ENCODE measurements at regions not wholly inside any gene's neighbourhood (a gene's known extent, or its start where the extent isn't known, plus 50 kb on each side); places are given as distances from the start of the nearest gene placed in this dataset.

GRCh38 chr1:229011022-229011421 is 259.9 kb upstream of the RAB4A start:
- H3K9me3 Mint-ChIP-seq (ENCODE audit: unreplicated experiment) = no peaks in the 10 kb centered on the region
- DNase-seq (ENCODE audit: extremely low spot score, unreplicated experiment) = no peak
- H3K36me3 Mint-ChIP-seq (ENCODE audit: unreplicated experiment) = no peaks in the 10 kb centered on the region
- H3K27me3 Mint-ChIP-seq (ENCODE audit: unreplicated experiment) = peaks cover 25% of the 10 kb centered on the region
- H3K4me3 Mint-ChIP-seq (ENCODE audit: unreplicated experiment) = no peak overlapping the region
- TF ChIP-seq CTCF (IDR thresholded peaks at IDR 0.05) = no peak
- no peaks in the 10 kb centered on the region for H3K4me1 Mint-ChIP-seq (ENCODE audit: unreplicated experiment)
- no peak overlapping the region for H3K27ac Mint-ChIP-seq (ENCODE audit: unreplicated experiment)

- Mint-ChIP-seq H3K4me1 (ENCODE audit: unreplicated experiment) (no peaks in the 10 kb centered on the region), H3K27me3 (ENCODE audit: unreplicated experiment) (peaks cover 38% of the 10 kb centered on the region), H3K4me3 (ENCODE audit: unreplicated experiment) (no peak overlapping the region), H3K27ac (ENCODE audit: unreplicated experiment) (no peak overlapping the region), H3K36me3 (ENCODE audit: unreplicated experiment) (no peaks in the 10 kb centered on the region), H3K9me3 (ENCODE audit: unreplicated experiment) (no peaks in the 10 kb centered on the region)
- DNase-seq (ENCODE audit: extremely low spot score, unreplicated experiment) = no peak
- no peak for TF ChIP-seq CTCF (IDR thresholded peaks at IDR 0.05)
Measured at GRCh38 chr1:229012823-229013222, 258.1 kb upstream of the RAB4A start.

- DNase-seq (ENCODE audit: extremely low spot score, unreplicated experiment) = no peak
- TF ChIP-seq CTCF (IDR thresholded peaks at IDR 0.05) = no peak
- Mint-ChIP-seq H3K27ac (ENCODE audit: unreplicated experiment) (no peak overlapping the region), H3K27me3 (ENCODE audit: unreplicated experiment) (peaks cover 44% of the 10 kb centered on the region), H3K9me3 (ENCODE audit: unreplicated experiment) (no peaks in the 10 kb centered on the region), H3K4me1 (ENCODE audit: unreplicated experiment) (no peaks in the 10 kb centered on the region), H3K36me3 (ENCODE audit: unreplicated experiment) (no peaks in the 10 kb centered on the region), H3K4me3 (ENCODE audit: unreplicated experiment) (no peak overlapping the region)
Measured at GRCh38 chr1:229013981-229014380, 256.9 kb upstream of the RAB4A start.

GRCh38 chr1:229015806-229016205 is 255.1 kb upstream of the RAB4A start:
- no peak overlapping the region for H3K27ac Mint-ChIP-seq (ENCODE audit: unreplicated experiment)
- H3K4me3 Mint-ChIP-seq (ENCODE audit: unreplicated experiment) = no peak overlapping the region
- H3K27me3 Mint-ChIP-seq (ENCODE audit: unreplicated experiment) = peaks cover 48% of the 10 kb centered on the region

GRCh38 chr1:229017091-229017490 is 253.8 kb upstream of the RAB4A start:
- Mint-ChIP-seq H3K36me3 (ENCODE audit: unreplicated experiment) (no peaks in the 10 kb centered on the region), H3K27me3 (ENCODE audit: unreplicated experiment) (peaks cover 40% of the 10 kb centered on the region), H3K4me1 (ENCODE audit: unreplicated experiment) (no peaks in the 10 kb centered on the region), H3K27ac (ENCODE audit: unreplicated experiment) (no peak overlapping the region), H3K9me3 (ENCODE audit: unreplicated experiment) (no peaks in the 10 kb centered on the region), H3K4me3 (ENCODE audit: unreplicated experiment) (no peak overlapping the region)
- TF ChIP-seq CTCF (IDR thresholded peaks at IDR 0.05) = no peak
- no peak for DNase-seq (ENCODE audit: extremely low spot score, unreplicated experiment)

More at GRCh38 chr1:229015806-229016205, 255.1 kb upstream of the RAB4A start:
- no peaks in the 10 kb centered on the region for H3K4me1 Mint-ChIP-seq (ENCODE audit: unreplicated experiment)
- H3K9me3 Mint-ChIP-seq (ENCODE audit: unreplicated experiment) = no peaks in the 10 kb centered on the region
- DNase-seq (ENCODE audit: extremely low spot score, unreplicated experiment) = no peak
- no peak for TF ChIP-seq CTCF (IDR thresholded peaks at IDR 0.05)
- H3K36me3 Mint-ChIP-seq (ENCODE audit: unreplicated experiment) = no peaks in the 10 kb centered on the region

Data from osteocyte (in vitro differentiated cells).